NB4 (cell line): ENCODE measurements at regions not wholly inside any gene's neighbourhood (a gene's known extent, or its start where the extent isn't known, plus 50 kb on each side); places are given as distances from the start of the nearest gene placed in this dataset.

Experiments used
- CTCF ChIP-seq: IDR thresholded peaks from one replicate; pipeline ENCODE4 v1.5.1; 2012; ENCODE audit warnings: low read depth, low read length
- MYC ChIP-seq: IDR thresholded peaks from 2 replicates; pipeline ENCODE4 v1.6.1; 2011; ENCODE audit warnings: low read depth, low read length
- POLR2A ChIP-seq: IDR thresholded peaks from 2 replicates; pipeline ENCODE4 v1.6.1; 2011; ENCODE audit warnings: mild to moderate bottlenecking; ENCODE audit not compliant: insufficient read length; ENCODE audit errors: extremely low read depth

- TF ChIP-seq CTCF = no peak
- no peak for TF ChIP-seq POLR2A
- TF ChIP-seq MYC = no peak
Observed at GRCh38 chr5:125750147-125750860, 672.9 kb upstream of the GRAMD2B start.
